Adipocyte (in vitro differentiated cells): ENCODE measurements at regions not wholly inside any gene's neighbourhood (a gene's known extent, or its start where the extent isn't known, plus 50 kb on each side); places are given as distances from the start of the nearest gene placed in this dataset.
"Not testable (repeated sequence)": the region's sequence is repeated elsewhere in the genome, so short reads cannot be mapped to it uniquely, and the experiment has no call there.

Source experiments
- DNase-seq: peaks from one replicate; pipeline ENCODE4 v3.0.0-alpha.2; 2015; ENCODE audit warnings: low read depth
- H3K27me3 ChIP-seq: replicated peaks from 2 replicates; pipeline ENCODE4 v1.7.0; 2013; ENCODE audit warnings: mild to moderate bottlenecking, low read length, moderate library complexity; ENCODE audit not compliant: control insufficient read depth, insufficient read depth
- H3K36me3 ChIP-seq: 2 replicates; pipeline ENCODE4 v1.7.0; 2013; ENCODE audit warnings: low read length, mild to moderate bottlenecking, moderate library complexity; ENCODE audit not compliant: control insufficient read depth, insufficient read depth, severe bottlenecking
- H3K4me1 ChIP-seq: 2 replicates; pipeline ENCODE4 v1.7.0; 2013; ENCODE audit warnings: mild to moderate bottlenecking, low read length, moderate library complexity; ENCODE audit not compliant: control insufficient read depth, insufficient read depth
- H3K4me3 ChIP-seq: 2 replicates; pipeline ENCODE4 v1.7.0; 2013; ENCODE audit warnings: mild to moderate bottlenecking, low read length, moderate library complexity
- H3K9ac ChIP-seq: 2 replicates; pipeline ENCODE4 v1.7.0; 2013; ENCODE audit warnings: mild to moderate bottlenecking, low read length, moderate library complexity
- H3K9me3 ChIP-seq: 2 replicates; pipeline ENCODE4 v1.7.0; 2013; ENCODE audit warnings: mild to moderate bottlenecking, low read length, moderate library complexity; ENCODE audit not compliant: control insufficient read depth

DNA sequence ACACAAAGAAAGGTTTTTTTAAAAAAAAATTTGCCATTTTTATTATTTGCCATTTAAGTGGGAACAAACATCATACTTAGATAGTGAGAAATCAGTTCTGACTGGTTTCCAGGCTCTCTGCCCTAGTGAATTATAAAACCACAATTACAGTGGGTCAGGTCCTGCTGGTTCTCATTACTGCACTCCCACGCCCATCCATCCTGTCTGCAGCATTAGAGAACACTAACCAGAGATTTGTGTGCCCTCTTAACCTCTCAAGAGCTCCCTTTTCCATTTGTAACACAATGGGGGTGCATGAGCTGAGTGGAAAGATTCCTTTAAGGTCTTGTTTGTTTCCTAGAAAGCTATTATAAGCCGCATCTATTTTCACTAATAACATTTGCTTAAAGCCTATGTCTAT lies 489.3 kb downstream of the AMY1C start:
- Histone ChIP-seq H3K4me1 (no peaks in the 10 kb centered on the region), H3K36me3 (no peaks in the 10 kb centered on the region), H3K4me3 (no peak overlapping the region), H3K9ac (no peak overlapping the region), H3K9me3 (no peaks in the 10 kb centered on the region), H3K27me3 (no peaks in the 10 kb centered on the region)
- DNase-seq: peak; percentile 0

DNA sequence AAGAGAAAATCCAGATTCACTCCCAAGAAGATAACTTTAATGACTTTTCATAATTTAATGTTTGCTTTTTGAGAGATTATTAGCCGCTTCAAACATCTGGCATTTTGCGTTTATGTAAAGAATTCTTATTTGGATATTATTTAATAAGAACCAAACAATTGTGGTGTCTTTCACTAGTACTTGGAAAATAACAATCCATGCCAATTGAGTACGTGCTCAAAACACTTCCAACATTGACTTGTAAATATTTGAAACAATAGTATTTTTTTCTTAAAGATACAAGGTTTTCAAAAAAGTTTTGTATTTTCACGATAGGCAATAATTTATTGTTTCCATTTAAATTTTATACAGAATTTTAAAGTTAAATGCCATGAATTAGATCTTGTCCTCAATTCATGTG lies 498.7 kb downstream of the AMY1C start:
- no peak overlapping the region for H3K9ac ChIP-seq
- DNase-seq: no peak
- H3K4me1 ChIP-seq: no peaks in the 10 kb centered on the region
- no peaks in the 10 kb centered on the region for H3K27me3 ChIP-seq
- no peaks in the 10 kb centered on the region for H3K9me3 ChIP-seq
- H3K4me3 ChIP-seq: no peak overlapping the region
- no peaks in the 10 kb centered on the region for H3K36me3 ChIP-seq

DNA sequence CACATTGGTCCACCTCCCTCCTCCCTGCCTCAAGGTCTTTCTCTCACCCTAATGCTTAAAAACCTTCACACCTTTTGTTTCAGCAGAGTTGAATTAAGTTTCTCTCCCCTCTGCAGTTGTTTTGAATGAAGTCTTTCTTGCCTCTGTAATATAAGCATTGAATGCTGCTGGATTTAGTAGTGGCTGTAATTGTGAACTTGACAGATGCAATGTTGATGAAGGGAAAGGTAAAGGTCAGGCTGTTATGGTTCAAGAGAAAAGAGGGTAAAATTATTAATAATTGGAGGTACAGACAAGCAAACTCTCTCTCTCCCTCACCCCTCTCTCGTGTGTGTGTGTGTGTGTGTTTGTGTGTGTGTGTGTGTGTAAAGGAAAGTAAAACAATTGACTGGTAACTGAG lies 509.8 kb downstream of the AMY1C start:
- H3K9me3 ChIP-seq: no peaks in the 10 kb centered on the region
- H3K27me3 ChIP-seq: no peaks in the 10 kb centered on the region
- H3K9ac ChIP-seq: no peak overlapping the region
- no peaks in the 10 kb centered on the region for H3K4me1 ChIP-seq
- DNase-seq: no peak
- H3K4me3 ChIP-seq: no peak overlapping the region
- no peaks in the 10 kb centered on the region for H3K36me3 ChIP-seq

DNA sequence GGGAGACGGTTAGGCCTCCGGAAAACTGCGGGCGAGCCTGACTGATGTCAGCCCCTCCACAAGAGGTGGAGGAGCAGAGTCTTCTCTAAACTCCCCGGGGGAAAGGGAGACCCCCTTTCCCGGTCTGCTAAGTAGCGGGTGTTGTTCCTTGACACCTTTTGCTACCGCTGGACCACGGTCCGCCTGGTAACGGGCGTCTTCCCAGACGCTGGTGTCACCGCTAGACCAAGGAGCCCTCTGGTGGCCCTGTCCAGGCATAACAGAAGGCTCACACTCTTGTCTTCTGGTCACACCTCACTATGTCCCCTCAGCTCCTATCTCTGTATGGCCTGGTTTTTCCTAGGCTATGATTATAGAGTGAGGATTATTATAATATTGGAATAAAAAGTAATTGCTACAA lies 513.4 kb downstream of the AMY1C start:
- H3K36me3 ChIP-seq, H3K27me3 ChIP-seq, H3K4me1 ChIP-seq, H3K9me3 ChIP-seq, H3K9ac ChIP-seq, H3K4me3 ChIP-seq, DNase-seq: not testable (repeated sequence)

DNA sequence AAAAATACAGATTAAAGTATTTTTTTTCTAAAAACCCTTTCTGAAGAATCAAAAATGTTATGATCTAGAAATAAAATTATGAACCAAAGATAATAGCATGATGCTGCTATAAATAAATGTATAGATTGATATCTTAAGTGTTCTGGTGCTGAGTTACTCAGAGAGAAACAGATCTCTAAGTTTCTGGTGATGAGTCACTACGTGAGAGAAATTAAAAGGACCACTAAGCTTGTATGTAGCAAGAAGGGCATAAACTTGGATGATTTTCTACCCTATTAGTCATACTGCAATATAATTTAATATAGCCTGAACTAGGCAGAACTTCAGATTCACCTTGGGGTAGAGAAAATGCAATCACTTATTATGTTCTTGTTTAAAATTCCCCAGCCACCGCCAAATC lies 514.8 kb downstream of the AMY1C start:
- Histone ChIP-seq H3K36me3 (no peaks in the 10 kb centered on the region), H3K4me1 (no peaks in the 10 kb centered on the region), H3K27me3 (no peaks in the 10 kb centered on the region), H3K9ac (no peak overlapping the region), H3K9me3 (no peaks in the 10 kb centered on the region), H3K4me3 (no peak overlapping the region)
- DNase-seq: no peak

DNA sequence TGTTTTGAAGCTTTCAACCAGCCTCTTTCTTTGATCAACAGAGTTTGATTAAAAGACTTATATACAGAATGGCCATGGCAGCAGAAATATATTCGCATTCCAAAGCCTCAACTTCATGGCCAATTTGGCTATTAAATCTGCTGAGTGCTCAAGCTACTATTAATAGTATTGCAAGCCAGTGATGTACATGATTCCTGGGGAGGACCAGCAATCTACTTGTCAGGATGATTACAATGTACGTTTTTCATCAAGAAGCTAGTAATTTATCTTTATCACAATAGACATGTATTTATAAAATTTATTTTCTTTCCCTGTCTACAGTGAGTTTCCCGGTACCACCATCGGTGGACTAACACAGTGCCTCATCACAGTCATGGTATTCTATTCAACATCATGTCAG lies 515.5 kb downstream of the AMY1C start:
- Histone ChIP-seq H3K9me3 (no peaks in the 10 kb centered on the region), H3K4me1 (no peaks in the 10 kb centered on the region), H3K36me3 (no peaks in the 10 kb centered on the region), H3K27me3 (no peaks in the 10 kb centered on the region), H3K4me3 (no peak overlapping the region), H3K9ac (no peak overlapping the region)
- DNase-seq: no peak

DNA sequence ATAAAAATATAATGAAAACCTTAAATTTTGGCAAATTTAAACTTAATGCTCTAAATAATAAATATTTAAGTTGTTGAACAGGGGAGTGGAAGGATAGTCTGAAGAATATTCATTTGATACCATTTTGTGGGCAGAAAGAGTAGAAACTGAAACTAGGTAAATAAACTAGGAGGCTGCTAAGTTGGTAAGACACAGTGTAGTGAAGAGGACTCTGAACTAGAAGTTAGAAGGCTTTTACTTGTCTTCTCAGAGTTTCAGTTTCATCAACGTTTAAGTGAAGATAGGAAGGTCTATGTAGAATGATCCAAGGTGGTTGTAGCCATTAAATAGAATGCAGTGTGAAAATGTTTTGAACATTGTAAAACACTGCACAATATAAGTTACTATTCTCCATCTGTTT lies 516.9 kb downstream of the AMY1C start:
- no peak overlapping the region for H3K4me3 ChIP-seq
- no peaks in the 10 kb centered on the region for H3K27me3 ChIP-seq
- no peak for DNase-seq
- no peaks in the 10 kb centered on the region for H3K9me3 ChIP-seq
- H3K9ac ChIP-seq: no peak overlapping the region
- H3K36me3 ChIP-seq: no peaks in the 10 kb centered on the region
- no peaks in the 10 kb centered on the region for H3K4me1 ChIP-seq

DNA sequence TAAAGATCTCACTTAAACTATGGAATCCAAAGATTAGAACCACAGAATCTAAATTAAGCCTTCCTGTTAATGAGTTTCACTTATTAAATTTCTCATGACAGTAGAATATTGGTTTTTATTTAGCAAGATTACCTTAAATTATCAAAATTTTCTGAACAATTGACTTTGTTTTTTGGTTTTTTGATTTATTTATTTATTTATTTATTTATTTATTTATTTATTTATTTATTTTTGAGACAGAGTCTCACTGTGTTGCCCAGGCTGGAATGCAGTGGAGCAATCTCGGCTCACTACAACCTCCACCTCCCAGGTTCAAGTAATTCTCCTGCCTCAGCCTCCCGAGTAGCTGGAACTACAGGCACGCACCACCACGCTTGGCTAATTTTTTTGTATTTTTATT lies 538.6 kb downstream of the AMY1C start:
- not testable (repeated sequence) for H3K4me1 ChIP-seq, H3K9me3 ChIP-seq, DNase-seq, H3K27me3 ChIP-seq, H3K4me3 ChIP-seq, H3K9ac ChIP-seq, H3K36me3 ChIP-seq

DNA sequence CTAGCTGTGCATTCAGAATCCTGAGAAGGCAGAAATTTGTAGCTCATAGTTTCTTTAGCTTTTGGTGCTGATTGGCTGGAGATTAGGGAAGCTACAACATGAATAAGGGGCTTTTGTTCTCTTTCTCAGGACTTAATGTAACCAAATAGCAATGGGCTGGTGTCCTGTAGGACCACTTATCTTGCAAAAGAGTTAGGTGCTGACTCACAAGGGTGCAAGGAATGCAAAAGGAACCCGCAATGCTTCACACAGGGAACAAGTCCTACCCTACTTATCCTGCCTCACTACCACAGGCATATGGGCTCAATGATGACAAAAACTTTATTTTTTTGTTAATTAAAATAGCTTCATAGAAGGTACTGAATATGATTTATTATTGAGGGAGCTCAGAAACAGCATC lies 541.5 kb downstream of the AMY1C start:
- H3K4me3 ChIP-seq: no peak overlapping the region
- no peak overlapping the region for H3K9ac ChIP-seq
- H3K4me1 ChIP-seq: no peaks in the 10 kb centered on the region
- no peaks in the 10 kb centered on the region for H3K36me3 ChIP-seq
- no peaks in the 10 kb centered on the region for H3K27me3 ChIP-seq
- no peak for DNase-seq
- no peaks in the 10 kb centered on the region for H3K9me3 ChIP-seq

DNA sequence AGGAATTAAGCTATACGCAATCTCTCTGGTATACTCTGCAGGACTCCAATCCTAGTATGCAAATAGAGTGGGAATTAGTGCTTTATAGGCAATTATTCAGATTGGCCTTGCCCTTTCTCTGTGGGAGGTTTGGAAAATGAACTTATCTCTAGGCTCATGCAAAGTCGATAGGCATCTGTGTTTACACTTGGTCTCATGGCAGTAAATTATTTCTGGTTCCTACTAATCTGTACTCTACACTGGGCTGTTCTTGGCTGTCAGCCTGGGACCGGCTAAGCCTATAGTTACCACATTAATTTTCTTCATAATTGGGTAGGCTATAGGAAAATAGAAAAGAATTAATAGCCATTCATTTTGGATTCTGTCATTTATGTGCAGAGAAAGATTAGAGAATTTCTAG lies 544.6 kb downstream of the AMY1C start:
- Histone ChIP-seq H3K36me3 (no peaks in the 10 kb centered on the region), H3K9me3 (no peaks in the 10 kb centered on the region), H3K27me3 (no peaks in the 10 kb centered on the region), H3K4me3 (no peak overlapping the region), H3K9ac (no peak overlapping the region), H3K4me1 (no peaks in the 10 kb centered on the region)
- no peak for DNase-seq

DNA sequence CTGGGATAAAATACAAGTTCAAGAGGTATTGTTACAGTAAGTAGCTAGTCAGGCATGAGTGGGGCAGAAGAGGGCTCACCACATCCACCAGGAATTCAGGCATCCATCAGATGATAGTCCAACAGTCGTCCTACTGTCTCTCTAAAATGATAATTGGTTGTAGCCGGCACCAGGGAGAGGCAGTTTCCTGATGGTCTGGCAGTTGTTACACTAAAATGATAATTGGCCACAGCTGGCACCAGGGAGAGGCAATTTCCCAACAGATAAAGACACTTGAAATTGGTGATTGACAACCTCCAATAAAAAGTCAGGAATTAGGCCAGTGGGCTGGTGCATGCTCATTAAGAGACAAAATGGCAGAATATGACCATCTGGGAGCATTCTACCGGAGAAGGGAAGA lies 545.8 kb downstream of the AMY1C start:
- Histone ChIP-seq H3K4me3 (no peak overlapping the region), H3K36me3 (no peaks in the 10 kb centered on the region), H3K27me3 (no peaks in the 10 kb centered on the region), H3K9me3 (no peaks in the 10 kb centered on the region), H3K9ac (no peak overlapping the region), H3K4me1 (no peaks in the 10 kb centered on the region)
- no peak for DNase-seq

DNA sequence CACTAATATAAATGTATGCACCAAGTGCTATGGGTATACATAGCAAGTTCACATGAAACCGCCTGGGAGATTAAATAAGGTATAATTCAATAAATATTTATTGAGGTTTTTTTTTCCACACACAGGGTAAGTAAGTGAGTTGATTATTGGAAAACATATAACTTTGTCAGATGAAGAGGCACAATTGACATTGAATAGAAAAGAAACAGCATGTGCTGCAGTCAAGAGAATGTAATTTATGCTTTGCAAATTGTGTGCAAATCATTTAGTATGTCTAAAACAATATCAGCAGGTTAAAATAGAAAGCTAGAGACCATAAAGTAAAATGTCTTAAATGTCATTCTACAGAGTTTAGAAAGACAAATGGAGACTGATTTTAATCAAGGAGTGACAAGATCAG lies 560.0 kb downstream of the AMY1C start:
- Histone ChIP-seq H3K4me1 (no peaks in the 10 kb centered on the region), H3K9ac (no peak overlapping the region), H3K9me3 (peaks cover 8% of the 10 kb centered on the region), H3K27me3 (no peaks in the 10 kb centered on the region), H3K4me3 (no peak overlapping the region), H3K36me3 (no peaks in the 10 kb centered on the region)
- DNase-seq: no peak
